Upper lobe of left lung (tissue), 6 donors: ENCODE measurements at regions not wholly inside any gene's neighbourhood (a gene's known extent, or its start where the extent isn't known, plus 50 kb on each side); places are given as distances from the start of the nearest gene placed in this dataset.

ENCODE experiments used
- ATAC-seq, 2 donors: fragments of 200-7000 bp; cut with Tn5 transposase; one replicate each; pipeline ENCODE4 v1.9.1; 2022; ENCODE audit warnings: mild to moderate bottlenecking in 2 of 2, moderate library complexity in 2 of 2; ENCODE audit not compliant: low FRiP score in 2 of 2
- DNase-seq, 2 donors: peaks; one replicate each; pipeline ENCODE4 v3.0.0-alpha.2; 2019 to 2020
- H3K27ac ChIP-seq, 4 donors: fragments of 200-600 bp; sonication (generic); one replicate each; pipeline ENCODE4 v1.5.1; 2016 to 2019
- H3K27me3 ChIP-seq, 4 donors: fragments of 200-600 bp; sonication (generic); one replicate each; pipeline ENCODE4 v1.5.1; 2017 to 2019
- H3K36me3 ChIP-seq, 4 donors: fragments of 200-600 bp; sonication (generic); one replicate each; pipeline ENCODE4 v1.5.1; 2016 to 2019
- H3K4me1 ChIP-seq, 4 donors: fragments of 200-600 bp; sonication (generic); one replicate each; pipeline ENCODE4 v1.5.1; 2018 to 2019
- H3K4me3 ChIP-seq, 4 donors: fragments of 200-600 bp; sonication (generic); one replicate each; pipeline ENCODE4 v1.5.1; 2017 to 2019; ENCODE audit warnings: mild to moderate bottlenecking in 2 of 4, moderate library complexity in 1 of 4
- H3K9me3 ChIP-seq, 4 donors: fragments of 200-600 bp; sonication (generic); one replicate each; pipeline ENCODE4 v1.5.1; 2018 to 2019
- EP300 ChIP-seq, 4 donors: sonication (generic); formaldehyde crosslinking; IDR thresholded peaks; one replicate each; pipeline ENCODE4 v1.5.1; 2017; ENCODE audit warnings: antibody characterized with exemption in 4 of 4, control low read depth in 2 of 4
- POLR2A ChIP-seq, 4 donors: fragments of 450-650 bp; IDR thresholded peaks; one replicate each; pipeline ENCODE4 v1.5.1; 2016 to 2017; ENCODE audit warnings: antibody characterized with exemption in 4 of 4, mild to moderate bottlenecking in 2 of 4
- POLR2AphosphoS5 ChIP-seq, 2 donors: sonication (generic); formaldehyde crosslinking; IDR thresholded peaks; one replicate each; pipeline ENCODE4 v1.5.1; 2017; ENCODE audit warnings: antibody characterized with exemption in 2 of 2
- WGBS, 2 donors: methylation state at CpG; one replicate each; pipeline ENCODE4 v1.1.5; 2017 to 2018; 5-methylcytosine and 5-hydroxymethylcytosine counted together
- TF ChIP-seq, protein P1 (sequence below), 6 experiments: fragments of 450-650 bp in 4 of 6; fragments of 200-600 bp in 2 of 6; sonication (generic) in 2 of 6; IDR thresholded peaks; one replicate each; pipeline ENCODE4 v1.5.1; 2016 to 2019; ENCODE audit warnings: antibody characterized with exemption in 6 of 6
- donor health status: DM: no; HTN: no; CAD: no; lungs with moderate emphysema.
- donor health status: DM: no; HTN: yes; CAD: no; lungs with severe emphysema.

DNA sequence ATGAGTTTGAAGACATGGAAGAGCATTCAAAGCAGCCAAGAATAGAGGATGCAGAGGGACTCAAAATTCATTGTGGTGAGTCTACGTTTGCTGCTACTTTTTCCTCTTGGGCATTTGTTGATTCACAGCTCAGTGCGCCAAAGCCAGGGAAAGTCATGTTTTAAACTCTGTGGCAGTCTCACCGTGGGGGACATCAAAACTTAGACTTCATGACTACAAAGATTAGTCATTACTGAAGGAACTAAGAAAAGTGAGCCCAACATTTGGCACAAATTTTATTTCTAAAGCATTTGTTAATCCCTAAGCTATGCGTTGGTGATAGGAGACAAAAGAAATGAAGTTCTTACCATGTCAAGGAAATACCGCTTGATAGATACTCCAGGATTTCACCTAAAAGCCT is 73.7 kb upstream of the MTAP start:
- 72 to 74% methylated on average over 5 of the region's 5 CpGs for WGBS, 2 donors

DNA sequence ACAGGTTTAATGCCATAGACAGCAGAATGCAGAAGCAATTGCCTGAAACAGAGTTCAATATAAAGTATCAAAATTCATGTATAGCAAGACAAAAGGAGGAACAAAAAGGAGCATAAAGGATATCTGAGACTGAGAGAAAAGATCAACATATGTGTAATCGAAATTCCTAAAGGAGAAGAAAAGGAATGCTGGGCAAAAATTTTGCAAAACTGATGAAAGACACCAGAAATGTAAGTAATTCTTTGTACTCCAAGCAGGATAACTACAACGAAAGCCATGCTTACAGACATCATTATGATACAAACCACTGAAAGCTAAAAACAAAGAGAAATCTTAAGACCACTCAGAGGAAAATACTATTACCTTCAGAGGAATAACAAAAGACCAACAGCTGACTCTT is 72.8 kb upstream of the MTAP start:
- Histone ChIP-seq H3K9me3 (no peaks in the 10 kb centered on the region), H3K36me3 (no peaks in the 10 kb centered on the region), H3K27me3 (no peaks in the 10 kb centered on the region), H3K4me1 (no peaks in the 10 kb centered on the region), H3K27ac (no peak overlapping the region), H3K4me3 (no peak overlapping the region)
- WGBS, 2 donors: 53 to 76% methylated on average over 2 of the region's 2 CpGs
- TF ChIP-seq POLR2AphosphoS5 (IDR thresholded peaks at IDR 0.05) (no peak), EP300 (IDR thresholded peaks at IDR 0.05) (no peak), POLR2A (IDR thresholded peaks at IDR 0.05) (no peak)
- TF ChIP-seq, protein P1, sequence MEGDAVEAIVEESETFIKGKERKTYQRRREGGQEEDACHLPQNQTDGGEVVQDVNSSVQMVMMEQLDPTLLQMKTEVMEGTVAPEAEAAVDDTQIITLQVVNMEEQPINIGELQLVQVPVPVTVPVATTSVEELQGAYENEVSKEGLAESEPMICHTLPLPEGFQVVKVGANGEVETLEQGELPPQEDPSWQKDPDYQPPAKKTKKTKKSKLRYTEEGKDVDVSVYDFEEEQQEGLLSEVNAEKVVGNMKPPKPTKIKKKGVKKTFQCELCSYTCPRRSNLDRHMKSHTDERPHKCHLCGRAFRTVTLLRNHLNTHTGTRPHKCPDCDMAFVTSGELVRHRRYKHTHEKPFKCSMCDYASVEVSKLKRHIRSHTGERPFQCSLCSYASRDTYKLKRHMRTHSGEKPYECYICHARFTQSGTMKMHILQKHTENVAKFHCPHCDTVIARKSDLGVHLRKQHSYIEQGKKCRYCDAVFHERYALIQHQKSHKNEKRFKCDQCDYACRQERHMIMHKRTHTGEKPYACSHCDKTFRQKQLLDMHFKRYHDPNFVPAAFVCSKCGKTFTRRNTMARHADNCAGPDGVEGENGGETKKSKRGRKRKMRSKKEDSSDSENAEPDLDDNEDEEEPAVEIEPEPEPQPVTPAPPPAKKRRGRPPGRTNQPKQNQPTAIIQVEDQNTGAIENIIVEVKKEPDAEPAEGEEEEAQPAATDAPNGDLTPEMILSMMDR (IDR thresholded peaks at IDR 0.05): no peak
- no peak for ATAC-seq
- no peak for DNase-seq

More for the DNA sequence above, 73.7 kb upstream of the MTAP start:
- H3K4me1 ChIP-seq: no peaks in the 10 kb centered on the region
- H3K36me3 ChIP-seq: no peaks in the 10 kb centered on the region
- no peak overlapping the region for H3K4me3 ChIP-seq
- TF ChIP-seq POLR2AphosphoS5 (IDR thresholded peaks at IDR 0.05): no peak
- no peak for TF ChIP-seq POLR2A (IDR thresholded peaks at IDR 0.05)
- TF ChIP-seq, protein P1 (IDR thresholded peaks at IDR 0.05): no peak
- TF ChIP-seq EP300 (IDR thresholded peaks at IDR 0.05): no peak
- DNase-seq: no peak
- H3K9me3 ChIP-seq: no peaks in the 10 kb centered on the region
- H3K27me3 ChIP-seq: no peaks in the 10 kb centered on the region
- H3K27ac ChIP-seq: no peak overlapping the region
- ATAC-seq: no peak

DNA sequence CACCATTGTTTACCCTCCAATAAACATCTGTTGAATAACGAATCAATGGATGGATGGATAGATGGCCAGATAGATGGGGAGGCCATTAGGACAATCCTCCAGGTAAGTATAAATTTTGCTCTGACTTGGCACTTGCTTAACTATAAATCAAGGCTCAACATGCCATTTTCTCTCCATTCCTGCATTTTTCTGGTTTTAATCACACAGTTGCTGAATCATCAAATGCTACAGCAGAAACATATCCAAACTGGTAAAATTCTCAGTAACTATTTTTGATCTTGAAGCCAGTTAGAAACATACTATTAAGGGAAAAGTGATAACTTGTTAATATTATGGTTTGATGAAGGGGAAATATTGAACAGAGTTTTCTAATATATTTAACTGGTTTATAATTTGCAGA is 71.5 kb upstream of the MTAP start:
- ATAC-seq (no peak), DNase-seq (no peak)
- Histone ChIP-seq H3K4me1 (no peaks in the 10 kb centered on the region), H3K9me3 (no peaks in the 10 kb centered on the region), H3K4me3 (no peak overlapping the region), H3K27ac (no peak overlapping the region), H3K36me3 (no peaks in the 10 kb centered on the region), H3K27me3 (no peaks in the 10 kb centered on the region)
- TF ChIP-seq POLR2A (IDR thresholded peaks at IDR 0.05): no peak
- TF ChIP-seq, protein P1 (IDR thresholded peaks at IDR 0.05): no peak
- no peak for TF ChIP-seq EP300 (IDR thresholded peaks at IDR 0.05)
- no peak for TF ChIP-seq POLR2AphosphoS5 (IDR thresholded peaks at IDR 0.05)
- WGBS, 2 donors: 38 to 58% methylated on average over 1 of the region's 1 CpG

DNA sequence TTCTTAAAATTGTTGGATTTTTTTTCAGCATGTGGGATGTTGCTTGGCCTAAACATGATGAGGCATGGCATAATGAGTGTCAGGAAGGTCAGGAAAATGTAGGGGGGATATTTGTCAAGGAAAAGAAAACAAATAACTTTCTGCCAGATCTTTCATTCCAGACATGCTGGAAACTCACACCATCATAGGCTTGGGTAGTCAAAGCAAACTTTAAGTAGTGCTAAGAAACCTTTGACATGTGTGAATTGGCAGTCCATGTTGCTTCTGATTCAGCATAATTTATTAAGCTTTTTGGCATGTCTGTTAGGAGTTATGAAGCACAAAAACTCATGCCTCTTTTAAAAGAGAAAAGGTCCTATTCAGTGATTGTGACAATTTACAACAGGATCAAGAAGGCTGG is 61.3 kb upstream of the MTAP start:
- no peaks in the 10 kb centered on the region for H3K9me3 ChIP-seq
- no peaks in the 10 kb centered on the region for H3K27me3 ChIP-seq
- no peak for DNase-seq
- no peak overlapping the region for H3K27ac ChIP-seq
- H3K4me3 ChIP-seq: no peak overlapping the region
- no peaks in the 10 kb centered on the region for H3K4me1 ChIP-seq
- no peak for ATAC-seq
- H3K36me3 ChIP-seq: no peaks in the 10 kb centered on the region
- TF ChIP-seq, protein P1 (IDR thresholded peaks at IDR 0.05): no peak
- TF ChIP-seq EP300 (IDR thresholded peaks at IDR 0.05) (no peak), POLR2AphosphoS5 (IDR thresholded peaks at IDR 0.05) (no peak), POLR2A (IDR thresholded peaks at IDR 0.05) (no peak)

DNA sequence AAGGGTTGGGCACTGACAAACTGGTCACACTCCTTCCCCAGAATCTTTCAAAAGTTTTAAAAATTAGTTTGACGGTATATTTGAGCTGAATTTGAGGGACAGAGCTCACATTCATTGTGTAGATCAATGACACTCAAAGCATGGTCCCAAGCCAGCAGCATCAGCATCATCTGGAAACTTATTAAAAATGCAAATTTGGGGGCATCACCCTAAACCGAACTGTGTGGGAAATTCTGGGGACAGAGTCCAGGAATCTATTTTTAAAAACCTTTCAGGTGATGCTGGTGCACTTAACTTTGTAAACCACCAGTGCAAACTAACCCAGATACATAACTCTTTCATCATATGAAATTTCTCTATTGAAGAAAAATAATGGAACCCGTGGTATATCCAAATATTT is 58.1 kb upstream of the MTAP start:
- TF ChIP-seq POLR2A (IDR thresholded peaks at IDR 0.05): no peak
- TF ChIP-seq EP300 (IDR thresholded peaks at IDR 0.05): no peak
- TF ChIP-seq, protein P1 (IDR thresholded peaks at IDR 0.05): no peak
- no peak for TF ChIP-seq POLR2AphosphoS5 (IDR thresholded peaks at IDR 0.05)
- no peak overlapping the region for H3K4me3 ChIP-seq
- no peak overlapping the region for H3K27ac ChIP-seq
- no peak for ATAC-seq
- WGBS, 2 donors: 36 to 45% methylated on average over 3 of the region's 3 CpGs
- no peaks in the 10 kb centered on the region for H3K27me3 ChIP-seq
- H3K4me1 ChIP-seq: no peaks in the 10 kb centered on the region
- no peaks in the 10 kb centered on the region for H3K36me3 ChIP-seq
- DNase-seq: no peak
- no peaks in the 10 kb centered on the region for H3K9me3 ChIP-seq
